ENCODE measurements at regions not wholly inside any gene's neighbourhood (a gene's known extent, or its start where the extent isn't known, plus 50 kb on each side); places are given as distances from the start of the nearest gene placed in this dataset.

DNA sequence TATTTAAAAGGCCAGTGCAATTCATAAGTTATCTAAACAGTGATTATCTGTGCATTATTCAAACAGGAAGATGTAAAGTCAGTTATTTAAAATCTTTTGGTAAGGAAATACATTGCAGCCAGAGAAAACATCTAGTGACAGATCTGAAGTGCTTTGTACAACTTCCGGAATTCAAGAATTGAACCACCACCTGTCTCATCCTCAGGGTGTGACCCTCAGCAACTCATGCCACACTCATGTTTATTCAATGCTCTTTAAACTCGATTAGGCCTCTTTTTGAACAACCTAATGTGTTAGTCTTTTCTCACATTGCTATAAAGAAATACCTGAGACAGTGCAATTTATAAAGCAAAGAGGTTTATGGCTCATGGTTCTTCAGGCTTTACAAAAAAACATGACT lies 62.6 kb upstream of the GGTLC1 start:
- no peak overlapping the region for H3K4me3 ChIP-seq (ENCODE audit: low read depth, low read length)
- TF ChIP-seq, protein P1, sequence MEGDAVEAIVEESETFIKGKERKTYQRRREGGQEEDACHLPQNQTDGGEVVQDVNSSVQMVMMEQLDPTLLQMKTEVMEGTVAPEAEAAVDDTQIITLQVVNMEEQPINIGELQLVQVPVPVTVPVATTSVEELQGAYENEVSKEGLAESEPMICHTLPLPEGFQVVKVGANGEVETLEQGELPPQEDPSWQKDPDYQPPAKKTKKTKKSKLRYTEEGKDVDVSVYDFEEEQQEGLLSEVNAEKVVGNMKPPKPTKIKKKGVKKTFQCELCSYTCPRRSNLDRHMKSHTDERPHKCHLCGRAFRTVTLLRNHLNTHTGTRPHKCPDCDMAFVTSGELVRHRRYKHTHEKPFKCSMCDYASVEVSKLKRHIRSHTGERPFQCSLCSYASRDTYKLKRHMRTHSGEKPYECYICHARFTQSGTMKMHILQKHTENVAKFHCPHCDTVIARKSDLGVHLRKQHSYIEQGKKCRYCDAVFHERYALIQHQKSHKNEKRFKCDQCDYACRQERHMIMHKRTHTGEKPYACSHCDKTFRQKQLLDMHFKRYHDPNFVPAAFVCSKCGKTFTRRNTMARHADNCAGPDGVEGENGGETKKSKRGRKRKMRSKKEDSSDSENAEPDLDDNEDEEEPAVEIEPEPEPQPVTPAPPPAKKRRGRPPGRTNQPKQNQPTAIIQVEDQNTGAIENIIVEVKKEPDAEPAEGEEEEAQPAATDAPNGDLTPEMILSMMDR (IDR thresholded peaks at IDR 0.05; ENCODE audit: low read depth, low read length) = no peak

- TF ChIP-seq, protein P1 (IDR thresholded peaks at IDR 0.05; ENCODE audit: low read depth, low read length) = no peak
- H3K4me3 ChIP-seq (ENCODE audit: low read depth, low read length) = no peak overlapping the region
Observed at GRCh38 chr20:24050119-24050518, 61.5 kb upstream of the GGTLC1 start.

DNA sequence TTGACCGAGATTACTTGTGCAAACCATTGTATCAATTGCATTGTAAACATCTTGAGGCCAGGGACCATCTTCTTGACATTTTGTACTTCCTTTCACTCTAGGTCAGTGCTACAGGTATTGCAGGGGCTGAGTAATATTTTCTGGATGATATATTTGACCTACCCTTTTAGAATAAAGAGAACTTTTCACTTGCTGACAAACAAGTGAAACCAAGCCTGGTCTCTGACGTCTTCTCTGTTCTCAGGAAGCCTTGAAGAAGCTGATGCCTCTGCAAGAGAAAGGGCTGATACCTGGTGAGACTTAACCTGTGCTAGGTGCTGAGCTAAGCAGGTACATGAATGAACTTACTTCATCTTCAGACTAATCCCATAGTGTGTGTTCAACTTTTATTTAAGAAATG lies 60.5 kb upstream of the GGTLC1 start:
- TF ChIP-seq, protein P1 (IDR thresholded peaks at IDR 0.05; ENCODE audit: low read depth, low read length) = no peak
- H3K4me3 ChIP-seq (ENCODE audit: low read depth, low read length) = no peak overlapping the region

DNA sequence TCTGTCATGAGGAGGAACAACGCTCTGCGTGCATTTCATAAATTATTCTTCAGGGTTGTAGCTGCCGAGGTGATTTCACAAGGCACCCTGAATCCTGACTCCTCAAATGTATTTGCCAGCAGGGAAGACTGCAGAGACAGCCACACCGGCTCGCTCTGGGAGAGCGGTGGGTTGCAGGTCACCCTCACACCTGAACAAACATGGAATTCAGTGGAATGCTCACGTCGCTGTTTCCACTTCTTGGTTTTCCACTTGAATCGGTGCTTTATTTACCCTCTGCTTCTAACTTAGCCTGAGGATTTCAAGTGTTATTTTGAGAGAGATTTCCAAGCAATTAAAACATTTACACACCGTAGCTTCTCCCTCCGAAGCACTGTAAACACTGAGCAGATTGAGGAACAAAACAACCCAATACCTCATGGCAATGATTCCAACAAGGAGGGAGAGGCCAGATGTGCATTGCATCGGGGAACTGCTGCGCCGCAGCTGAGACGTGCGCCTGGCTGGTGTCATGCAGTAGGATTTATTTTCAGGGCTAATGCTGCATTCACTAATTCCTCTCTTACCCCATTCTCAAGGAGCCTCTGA lies 59.5 kb upstream of the GGTLC1 start:
- TF ChIP-seq, protein P1 (IDR thresholded peaks at IDR 0.05; ENCODE audit: low read depth, low read length) = no peak
- no peak overlapping the region for H3K4me3 ChIP-seq (ENCODE audit: low read depth, low read length)

GRCh38 chr20:24046888-24047287 lies 58.3 kb upstream of the GGTLC1 start:
- H3K4me3 ChIP-seq (ENCODE audit: low read depth, low read length) = no peak overlapping the region
- TF ChIP-seq, protein P1 (IDR thresholded peaks at IDR 0.05; ENCODE audit: low read depth, low read length) = no peak

DNA sequence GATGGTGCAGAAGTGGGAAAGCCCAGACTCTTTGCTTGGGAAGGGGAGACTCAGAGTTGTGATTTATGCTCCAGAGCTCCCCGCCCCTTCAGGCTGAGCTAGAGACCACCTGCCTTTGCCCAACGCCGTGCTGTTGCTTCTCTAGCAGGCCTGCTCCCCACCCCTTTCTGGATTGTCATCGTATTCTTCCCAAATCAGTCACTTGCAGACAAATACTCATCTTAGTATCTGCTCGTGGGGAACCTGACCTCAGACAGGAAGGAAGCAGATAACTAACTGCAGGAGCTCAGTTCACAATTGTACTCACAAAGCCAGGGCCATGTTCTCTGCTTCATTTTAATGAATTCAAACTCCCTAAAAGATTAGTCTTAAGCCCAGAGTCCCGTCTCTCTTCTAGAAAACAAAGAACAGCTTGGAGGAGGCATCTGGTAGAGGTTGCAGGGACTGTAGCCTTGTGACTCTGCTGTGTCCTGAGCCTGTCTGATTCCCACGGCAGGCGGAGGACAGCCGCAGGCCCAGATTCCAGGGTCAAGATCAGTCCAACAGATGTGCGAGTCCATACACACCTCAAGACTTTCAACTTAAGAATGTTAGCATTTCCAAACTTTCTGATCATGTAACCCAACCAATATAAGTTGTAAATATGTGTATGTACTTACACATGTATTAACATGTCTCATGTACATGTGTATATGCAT lies 57.2 kb upstream of the GGTLC1 start:
- TF ChIP-seq, protein P1 (IDR thresholded peaks at IDR 0.05; ENCODE audit: low read depth, low read length) = no peak
- no peak overlapping the region for H3K4me3 ChIP-seq (ENCODE audit: low read depth, low read length)

DNA sequence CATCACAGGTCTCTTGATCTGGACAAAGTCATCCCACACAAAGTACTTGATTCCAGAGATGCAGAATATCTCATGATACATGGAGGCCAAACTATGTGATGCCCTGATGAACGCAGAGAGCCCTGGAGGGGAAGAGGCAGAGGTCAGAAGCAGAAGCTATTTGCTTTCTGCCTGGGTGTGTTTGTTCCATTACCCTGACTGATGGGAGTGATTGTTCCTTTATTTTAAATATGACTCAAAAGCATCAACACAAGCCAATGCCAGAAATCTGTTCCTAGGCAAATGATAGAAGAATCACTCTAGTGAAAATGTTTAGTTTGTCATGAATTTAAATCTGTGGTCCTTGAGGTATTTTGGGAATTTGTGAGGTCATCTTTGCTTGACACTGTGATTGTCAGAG lies 54.7 kb upstream of the GGTLC1 start:
- TF ChIP-seq, protein P1 (IDR thresholded peaks at IDR 0.05; ENCODE audit: low read depth, low read length) = no peak
- H3K4me3 ChIP-seq (ENCODE audit: low read depth, low read length) = no peak overlapping the region
